Femur (tissue), 1 donor: ENCODE measurements at regions not wholly inside any gene's neighbourhood (a gene's known extent, or its start where the extent isn't known, plus 50 kb on each side); places are given as distances from the start of the nearest gene placed in this dataset.
A peak's percentile ranks its signal among the peaks of the same experiment; 100 is the strongest.

Experiments used
- DNase-seq: peaks from one replicate; pipeline ENCODE4 v3.0.0-alpha.2; 2017

DNA sequence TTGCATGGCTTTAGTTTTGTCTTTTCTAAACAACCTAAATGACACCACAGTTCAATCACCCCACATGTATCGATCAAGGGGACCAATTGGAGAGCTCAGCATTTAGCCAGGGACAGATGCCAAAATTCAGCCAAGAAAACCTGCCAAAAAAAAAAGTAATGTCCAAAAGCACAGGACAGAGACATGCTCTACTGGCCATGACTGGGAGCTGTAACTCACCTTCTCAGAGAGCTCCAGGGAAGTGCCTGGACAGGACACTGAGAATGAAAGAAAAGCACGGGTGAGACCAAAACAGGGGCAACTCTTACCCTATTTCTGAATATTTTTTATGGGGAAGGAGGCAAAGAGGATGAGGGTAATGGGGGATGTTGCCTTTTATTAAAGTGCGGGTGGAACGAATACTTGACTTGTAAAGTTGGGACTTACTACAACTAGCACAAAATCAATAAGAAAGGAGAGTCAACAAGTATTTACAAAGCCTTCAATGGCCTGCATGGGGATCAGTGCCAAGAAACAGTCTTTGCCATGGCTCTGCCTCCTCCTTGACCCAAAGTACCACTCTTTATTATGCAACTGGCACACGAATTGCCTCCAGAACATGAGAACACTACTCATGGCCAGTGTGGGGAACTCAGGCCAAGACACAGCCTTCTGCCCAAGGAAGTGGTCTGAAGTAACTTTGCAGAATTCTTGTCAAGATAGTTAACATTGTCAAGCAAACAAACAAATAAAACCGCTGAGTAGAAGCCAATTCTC, 72.9 kb upstream of the HK2 start:
- no peak for DNase-seq

DNA sequence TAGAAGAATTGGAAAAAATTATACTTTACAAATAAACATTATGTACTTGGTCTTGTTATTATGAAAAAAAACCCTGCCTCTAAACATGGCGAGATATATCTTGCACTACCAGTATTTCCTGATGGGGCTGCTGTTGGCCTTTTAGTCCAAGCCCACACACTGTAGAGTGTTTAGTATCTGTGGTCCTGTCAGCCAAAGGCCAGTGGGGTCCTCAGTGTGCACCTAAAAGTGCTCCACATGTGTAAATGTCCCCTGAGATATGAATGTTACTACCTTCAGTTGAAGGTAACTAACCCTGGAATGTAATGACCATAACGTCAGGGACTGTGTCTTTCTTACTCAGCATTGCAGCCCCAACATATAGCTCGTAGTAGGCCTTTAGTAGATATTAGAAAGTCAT, 71.1 kb upstream of the HK2 start:
- no peak for DNase-seq

DNA sequence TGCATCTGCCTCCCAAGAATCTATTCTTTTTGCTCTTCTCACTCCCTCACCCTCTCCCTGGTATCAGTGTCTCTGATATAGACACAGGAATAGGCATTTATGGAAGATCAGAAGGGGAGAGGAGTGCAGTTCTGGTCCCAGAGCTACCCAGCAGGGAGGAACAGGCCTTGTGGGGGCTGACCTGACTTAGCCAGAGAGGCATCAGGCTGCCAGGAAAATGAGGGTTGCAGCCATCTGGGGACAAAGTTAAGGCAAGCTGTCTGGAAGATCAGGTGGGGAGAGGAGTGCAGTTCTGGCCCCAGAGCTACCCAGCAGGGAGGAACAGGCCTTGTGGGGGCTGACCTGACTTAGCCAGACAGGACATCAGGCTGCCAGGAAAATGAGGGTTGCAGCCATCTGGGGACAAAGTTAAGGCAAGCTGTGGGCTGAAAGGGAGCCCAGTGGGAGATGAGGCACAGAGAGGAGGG, 69.9 kb upstream of the HK2 start:
- no peak for DNase-seq

DNA sequence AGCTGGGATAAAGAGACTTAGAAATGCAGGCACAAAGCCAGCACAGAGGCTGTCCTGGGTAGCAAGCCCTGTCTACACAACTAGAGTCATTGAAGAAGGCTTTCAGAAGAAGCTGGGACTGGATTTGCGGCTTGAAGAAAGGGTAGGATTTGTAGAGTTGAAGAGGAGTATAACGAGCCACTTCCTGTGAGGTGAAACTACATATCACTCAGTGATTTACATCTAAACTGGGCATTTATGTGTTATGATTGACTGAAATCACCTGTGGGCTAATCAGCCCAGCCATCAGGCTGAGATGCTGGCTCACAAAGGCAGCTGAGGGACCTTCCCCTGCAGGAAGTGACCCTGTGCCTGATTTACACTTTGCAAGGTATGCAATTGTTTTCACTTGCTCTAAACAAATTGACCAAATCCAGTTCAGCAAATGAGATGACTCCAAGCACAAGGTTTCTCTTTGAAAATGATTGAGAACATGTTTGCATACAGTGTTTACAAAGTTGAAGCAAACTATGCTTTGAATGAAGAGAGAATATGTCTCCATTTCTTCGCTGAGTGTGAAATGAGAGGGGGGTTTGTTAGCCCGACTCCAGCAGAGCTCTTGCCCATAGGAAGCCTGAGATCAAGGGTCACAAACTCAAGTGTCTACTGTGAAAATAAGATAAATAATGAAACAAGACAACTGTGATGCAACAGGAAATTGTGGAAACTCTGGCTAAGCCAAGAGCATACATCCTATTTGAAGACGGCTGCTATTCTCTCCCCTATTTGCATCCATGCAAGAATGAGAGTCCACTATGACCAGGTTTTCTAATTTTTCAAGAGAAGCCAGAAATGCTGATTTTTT, 69.3 kb upstream of the HK2 start:
- no peak for DNase-seq

DNA sequence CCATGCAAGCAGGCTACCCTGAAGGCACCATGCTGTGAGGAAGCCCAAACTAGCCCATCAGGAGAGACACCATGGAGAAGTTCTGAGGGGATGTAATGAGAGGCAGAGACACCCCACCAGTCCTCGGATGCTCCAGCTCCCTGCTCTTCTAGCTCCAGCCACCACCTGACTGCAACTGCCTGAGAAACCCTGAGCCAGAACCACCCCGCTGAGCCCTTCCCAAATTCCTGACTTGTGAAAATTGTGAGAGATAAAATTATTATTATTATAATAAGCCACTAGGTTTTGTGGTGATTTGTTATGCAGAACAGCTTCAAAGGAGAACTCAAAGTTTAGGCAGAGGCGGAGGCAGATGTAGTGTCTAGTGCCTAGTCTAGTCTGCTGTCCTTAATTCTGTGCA, 67.1 kb upstream of the HK2 start:
- no peak for DNase-seq

DNA sequence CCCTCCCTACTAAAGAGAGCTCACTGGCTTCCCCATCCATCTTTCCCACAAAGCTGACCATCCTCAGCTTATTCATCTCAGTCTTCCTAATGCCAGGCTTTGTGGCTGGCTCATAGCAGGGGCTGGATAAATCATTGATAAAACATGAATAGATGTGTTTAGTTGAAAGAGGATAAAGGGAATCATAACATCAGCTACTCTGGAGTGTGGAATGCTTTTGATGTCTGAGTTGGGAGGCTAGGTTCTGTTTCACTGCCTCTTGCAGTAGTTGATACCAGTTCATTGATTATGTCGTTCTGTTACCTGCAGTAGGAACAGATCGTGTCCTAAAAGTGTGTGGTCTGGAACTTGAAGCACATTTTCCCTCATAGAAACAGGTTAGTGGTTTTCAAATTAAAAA, 66.3 kb upstream of the HK2 start:
- DNase-seq, result no peak

DNA sequence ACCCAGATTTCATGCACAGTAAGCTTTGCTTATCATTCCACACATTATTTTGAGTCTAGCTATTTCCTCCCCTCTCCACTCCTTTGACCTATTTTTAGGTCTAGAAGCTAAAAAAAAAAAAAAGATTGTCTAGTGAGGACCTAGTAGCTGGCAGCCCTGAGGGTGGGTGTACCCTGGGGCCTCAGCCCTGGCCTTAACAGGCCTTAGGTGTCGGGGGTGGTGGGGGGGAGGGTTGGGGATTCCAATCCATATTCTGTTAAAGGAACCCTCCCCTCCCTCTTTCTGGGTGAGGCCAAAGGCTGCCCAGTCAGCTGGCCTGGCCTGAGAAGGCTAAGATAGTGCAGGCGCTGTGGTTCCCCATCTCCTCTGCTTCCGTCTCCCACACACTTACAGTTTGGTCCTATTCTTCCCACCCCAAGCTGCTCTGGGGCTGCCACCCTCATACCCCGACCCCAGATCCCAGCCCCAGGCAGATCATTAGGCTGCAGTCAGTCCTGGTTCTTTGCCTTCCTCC, 65.5 kb upstream of the HK2 start:
- DNase-seq, result no peak

DNA sequence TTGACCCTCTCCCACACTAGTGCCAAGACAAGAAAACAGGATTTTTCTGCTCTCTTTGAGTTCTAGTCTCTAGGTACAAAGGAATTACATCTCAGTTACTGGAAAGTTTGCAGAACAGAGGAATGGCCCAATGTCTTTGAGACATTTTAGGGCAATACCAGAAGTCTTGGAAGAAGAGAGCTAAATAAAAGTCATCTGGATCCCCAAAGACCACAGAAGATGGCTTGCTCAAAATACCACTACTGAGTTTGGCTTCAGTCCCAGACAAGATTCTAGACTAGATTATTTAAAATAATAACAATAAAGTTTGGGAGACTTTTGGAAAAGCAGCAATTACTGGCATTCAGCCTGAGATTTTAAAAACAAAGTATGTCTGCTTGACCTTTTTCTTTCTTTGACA, 61.9 kb upstream of the HK2 start:
- no peak for DNase-seq

DNA sequence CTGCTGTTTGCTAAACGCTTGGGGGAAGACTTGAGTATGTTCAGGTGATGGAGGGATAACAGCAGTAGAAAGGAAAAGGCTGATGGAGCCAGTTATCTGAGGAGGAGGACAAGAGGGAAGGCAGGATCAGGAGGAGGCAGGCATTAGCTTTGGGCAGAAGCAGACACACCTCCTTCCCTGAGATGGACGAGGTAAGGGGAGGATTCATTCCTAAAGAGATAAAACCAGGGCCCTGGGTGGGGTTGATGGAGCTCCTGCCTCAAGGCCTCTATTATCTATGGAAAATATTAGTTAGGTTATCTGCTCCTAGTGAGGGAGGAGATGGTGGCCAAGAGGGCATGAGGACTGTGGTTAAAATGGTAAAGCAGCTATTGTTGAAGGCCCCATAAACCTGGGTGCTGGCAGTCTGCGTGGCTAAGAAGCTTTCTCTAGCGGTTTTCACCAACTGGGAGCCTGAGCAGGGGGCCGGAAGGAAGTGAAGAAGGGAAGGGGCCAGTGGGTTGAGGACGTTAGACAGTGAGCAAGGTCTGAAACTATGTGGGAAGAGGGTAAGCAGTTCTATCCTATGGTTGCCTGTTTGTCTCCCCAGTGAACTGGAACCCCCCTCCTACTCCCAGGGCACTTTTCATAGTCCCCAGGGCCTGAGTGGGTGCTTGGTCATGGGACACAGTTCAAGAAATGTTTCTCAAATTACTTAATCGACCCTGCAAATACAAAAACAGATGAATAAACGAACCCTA, 56.6 kb upstream of the HK2 start:
- DNase-seq, result no peak

DNA sequence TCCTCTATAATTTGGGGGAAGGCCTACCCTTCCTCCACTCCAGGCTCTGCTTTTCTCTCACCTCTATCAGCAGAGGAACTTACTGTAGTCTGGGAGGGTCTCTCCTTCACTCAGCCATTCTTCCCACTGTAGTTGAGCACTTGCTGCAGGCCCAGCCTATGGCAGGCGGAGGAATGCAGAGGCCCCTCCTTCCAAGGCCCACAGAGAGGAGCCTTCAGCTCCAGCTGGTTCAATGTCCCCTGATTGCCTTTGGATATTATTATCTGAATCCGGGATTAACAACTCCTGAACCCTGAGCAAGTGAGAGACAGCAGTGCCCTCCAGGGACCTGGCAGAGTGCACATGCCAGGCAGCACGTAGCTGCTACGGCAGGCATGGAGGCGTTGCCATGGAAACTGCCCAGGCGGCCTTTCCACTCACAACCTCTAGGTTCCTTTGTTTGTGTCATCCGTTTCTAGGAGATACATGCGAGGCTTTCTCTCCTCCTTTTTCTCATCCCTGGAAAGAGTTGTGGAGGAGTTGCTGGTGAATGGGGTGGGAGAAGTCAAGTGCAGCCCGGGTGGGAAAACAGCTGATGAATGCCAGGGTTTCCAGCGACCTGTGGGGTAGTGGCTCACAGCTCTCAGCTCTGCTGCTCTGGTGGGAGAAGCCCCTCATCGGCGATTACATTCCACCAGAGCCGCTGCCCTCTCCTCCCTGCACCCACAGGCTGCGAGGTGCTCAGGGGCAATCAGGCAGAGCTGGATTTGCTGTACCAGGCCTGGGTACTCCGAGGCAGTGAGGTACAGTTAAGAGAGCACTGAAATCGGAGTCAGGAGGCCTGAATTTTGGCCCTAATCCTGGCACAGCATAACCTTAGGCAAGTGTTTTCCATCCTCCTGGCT, 55.3 kb upstream of the HK2 start:
- DNase-seq, result peak; percentile 33

DNA sequence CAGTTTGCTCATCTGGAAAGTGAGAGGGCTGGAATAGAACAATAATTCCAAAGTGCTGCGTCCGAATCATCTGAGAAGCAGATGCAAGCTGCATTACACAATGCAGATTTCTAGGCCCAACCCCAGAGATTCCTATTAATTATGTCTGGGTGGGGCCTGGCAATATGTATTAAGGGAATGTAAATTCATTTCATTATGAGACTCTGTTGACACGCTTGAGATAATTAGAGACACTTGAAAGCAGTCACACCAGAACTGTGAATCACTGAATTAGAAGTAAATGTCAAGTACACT, 54.7 kb upstream of the HK2 start:
- no peak for DNase-seq

DNA sequence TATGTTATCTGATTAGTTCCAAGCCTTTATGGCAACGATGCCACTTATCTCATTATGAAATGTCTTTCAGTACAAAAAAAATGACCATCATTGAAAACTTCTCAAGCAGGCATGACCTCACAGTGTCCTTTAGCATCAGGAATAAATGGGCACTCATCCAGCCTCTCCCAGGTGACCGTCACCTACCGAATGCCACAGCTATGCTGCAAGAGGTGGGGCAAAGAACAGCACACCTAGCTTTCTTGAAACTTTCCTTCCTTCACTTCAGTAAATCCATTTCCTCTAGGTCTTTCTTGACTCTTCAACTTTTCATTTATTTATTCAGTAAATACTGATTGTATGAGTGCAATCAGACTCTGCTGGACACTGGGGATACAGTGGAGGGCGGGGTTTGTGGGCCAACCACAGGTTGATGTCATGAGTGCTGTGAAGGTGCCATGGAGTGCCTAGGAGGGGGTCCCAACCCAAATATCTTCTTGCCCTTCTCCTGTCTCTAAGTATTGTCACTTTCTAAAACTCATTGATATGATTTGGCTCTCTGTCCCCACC, 54.3 kb upstream of the HK2 start:
- DNase-seq, result no peak
